IPS DF 4.7 (cell line): ENCODE measurements at regions not wholly inside any gene's neighbourhood (a gene's known extent, or its start where the extent isn't known, plus 50 kb on each side); places are given as distances from the start of the nearest gene placed in this dataset.
"Not testable (repeated sequence)": the region's sequence is repeated elsewhere in the genome, so short reads cannot be mapped to it uniquely, and the experiment has no call there.

Experiments used
- DNase-seq: peaks from one replicate; pipeline ENCODE4 v3.0.0-alpha.2; 2013; ENCODE audit warnings: low spot score; ENCODE audit errors: extremely low read depth

DNA sequence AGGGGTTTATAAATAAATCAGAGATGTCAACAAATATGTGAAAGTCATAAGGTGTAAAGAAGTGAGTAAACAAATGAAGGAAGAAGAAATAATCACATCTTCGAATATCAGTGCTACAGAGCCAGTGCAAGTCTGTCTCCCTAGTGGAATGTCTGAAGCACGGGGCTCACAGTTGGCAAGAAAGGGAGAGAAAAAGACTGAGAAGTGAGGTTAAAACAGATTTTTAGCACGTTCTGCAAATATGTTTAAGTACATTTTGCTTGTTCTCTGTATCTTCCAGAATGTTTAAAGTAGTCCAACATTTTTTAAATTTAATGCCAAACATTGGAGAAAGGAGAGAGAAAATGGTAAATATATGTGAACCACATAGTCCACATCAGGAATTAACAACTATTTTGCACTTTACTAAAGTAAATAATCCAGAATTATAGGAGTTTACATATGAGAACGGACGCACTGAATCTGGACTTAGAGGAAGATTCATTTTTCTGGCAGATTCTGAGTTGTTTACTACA is 682.4 kb downstream of the LTN1 start:
- no peak for DNase-seq

DNA sequence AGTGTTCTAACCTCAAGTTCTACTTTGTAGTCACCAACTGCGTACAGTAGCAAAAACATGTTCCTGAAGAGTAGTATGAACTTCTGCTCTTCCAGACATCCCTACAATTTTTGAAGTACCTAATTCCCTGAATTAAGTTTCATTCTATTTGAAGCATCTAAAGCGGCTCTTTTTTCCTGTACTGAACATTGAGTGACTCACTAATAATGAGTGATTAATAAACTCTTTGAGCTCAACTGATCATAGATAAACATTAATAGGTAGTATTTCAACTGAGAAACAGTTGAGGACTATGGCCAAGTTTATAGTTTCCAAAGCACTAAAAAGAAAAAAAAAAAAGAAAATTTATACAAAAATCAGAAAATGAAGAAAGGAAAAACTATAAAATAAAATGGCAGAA is 683.1 kb downstream of the LTN1 start:
- DNase-seq = no peak

DNA sequence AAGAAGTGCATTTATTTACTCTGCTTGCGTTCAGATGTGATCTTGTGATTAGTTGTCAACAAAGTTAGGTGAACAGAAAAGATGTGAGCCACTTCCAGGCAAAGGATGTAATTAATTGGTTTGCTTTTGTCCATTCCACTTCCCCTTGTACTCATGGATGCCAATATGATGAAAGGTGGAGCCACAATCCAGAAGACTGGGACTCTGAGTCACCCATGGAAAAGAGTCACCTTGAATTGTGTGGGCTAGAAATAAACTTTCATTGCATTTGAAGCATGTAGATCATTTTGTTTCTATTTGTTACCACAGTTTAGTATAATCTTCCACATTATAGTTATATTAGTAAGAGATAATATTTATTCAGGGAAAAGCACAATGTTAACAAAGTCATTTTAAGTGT is 684.2 kb downstream of the LTN1 start:
- DNase-seq = no peak

DNA sequence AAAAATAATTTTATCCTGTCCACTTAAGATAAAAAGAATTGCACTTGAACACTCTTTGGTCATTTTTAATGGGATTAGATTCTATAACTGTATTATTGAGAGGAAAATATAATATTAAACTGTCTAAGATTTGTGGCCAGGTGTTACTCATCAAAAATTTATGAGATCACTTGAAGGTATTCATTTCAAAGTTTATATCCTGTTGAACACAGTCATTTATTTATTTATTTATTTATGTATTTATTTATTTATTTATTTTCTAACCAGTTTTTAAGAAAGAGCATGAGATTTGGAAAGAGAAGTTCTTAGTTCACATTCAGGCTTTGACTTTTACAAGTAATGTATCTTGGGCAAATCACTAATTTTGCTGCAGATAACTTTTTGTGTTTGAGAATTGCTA is 692.7 kb downstream of the LTN1 start:
- no peak for DNase-seq

DNA sequence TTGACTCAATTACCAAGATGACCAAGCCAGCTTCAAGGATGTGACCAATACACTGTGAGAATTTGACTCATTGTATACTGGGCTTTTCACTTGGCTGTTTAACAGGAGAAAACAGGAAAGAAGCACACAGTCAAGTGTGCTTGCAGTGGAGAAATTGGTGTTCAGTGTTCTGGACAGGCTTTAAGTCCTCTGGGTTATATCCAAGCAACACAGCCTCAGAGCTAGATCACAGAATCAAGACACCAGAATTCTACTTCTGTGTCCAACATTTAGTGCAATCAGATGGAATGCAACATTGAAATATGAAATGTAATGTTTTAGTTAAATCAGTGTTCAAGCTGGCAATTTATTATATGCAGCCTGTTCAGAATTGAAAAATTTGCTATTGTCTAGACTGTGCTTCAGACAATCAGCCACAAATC is 694.4 kb downstream of the LTN1 start:
- DNase-seq = no peak

DNA sequence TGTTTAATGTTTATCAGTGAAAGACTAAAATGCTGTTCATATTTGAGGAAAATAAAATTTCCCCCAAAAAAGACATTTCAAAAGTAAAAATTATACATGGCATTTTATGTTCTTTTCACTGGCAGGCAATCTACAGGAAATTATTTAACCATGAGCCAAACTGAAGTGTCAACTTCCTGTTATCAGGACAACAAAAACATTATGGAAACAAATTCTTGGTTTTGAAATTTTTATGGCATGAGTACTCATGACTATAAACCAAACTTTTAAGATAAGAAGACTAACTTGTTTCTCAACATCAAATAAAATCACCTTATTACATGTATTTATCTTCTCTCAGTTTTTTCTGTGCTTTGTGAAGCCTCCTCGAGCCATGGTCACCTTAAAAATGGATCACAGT is 698.6 kb downstream of the LTN1 start:
- no peak for DNase-seq

DNA sequence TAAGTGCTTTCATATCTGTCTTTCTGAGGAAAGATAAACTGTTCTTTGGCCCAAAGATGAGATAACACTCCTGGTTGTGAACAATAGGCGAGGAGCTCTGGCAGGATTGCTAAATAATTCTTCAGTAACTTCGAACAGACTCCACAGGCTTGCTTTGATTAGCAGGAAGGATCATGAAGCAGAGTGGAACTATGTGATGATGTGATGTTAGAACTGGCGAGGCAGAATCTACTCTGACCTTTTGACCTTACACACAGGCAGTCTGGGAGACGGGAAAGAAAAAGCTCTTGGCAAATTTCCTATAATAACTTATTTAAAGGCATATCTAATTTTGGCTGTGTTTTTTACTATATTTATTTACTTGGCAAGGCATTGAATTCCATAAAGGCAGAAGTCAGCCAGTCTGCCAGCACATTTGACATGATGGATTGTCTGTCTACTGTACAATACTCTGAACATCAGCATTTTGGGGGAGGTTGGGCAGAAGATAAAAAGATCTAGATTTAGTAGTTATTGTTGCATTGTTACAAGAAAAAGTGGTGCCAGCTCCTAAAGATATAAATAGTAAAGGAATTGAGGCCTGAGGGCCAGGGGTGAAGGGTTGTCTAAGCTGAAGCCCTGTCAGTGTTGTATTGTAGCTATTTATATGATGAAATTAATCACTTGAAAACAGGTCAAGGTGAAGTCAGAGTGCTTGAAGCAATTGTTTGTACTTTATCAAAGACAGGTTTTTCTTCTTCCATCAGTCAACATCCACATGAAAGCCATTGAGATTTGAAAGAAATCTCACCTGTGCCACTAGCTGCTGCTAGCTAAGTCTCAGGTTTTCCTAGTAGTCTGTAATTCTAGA is 708.8 kb downstream of the LTN1 start:
- DNase-seq = no peak

DNA sequence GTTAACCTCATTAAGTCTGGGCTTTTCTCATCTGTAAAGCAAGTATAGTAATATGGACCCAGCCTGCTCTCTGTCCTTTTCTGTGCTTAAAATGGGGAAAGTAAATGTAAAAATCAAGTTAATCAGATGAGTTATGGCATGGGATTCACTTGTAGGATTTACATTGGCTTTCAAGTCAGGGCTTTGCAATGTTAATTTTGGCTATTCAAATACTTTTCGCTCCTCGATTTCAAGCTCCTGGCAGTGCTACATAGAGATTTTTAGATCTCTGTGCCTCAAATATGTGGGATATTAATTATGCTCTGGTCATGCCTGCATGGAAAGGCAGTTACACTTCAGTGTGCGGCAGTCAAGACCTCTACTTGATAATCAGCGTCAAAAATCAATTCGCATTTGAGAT is 709.8 kb downstream of the LTN1 start:
- no peak for DNase-seq

DNA sequence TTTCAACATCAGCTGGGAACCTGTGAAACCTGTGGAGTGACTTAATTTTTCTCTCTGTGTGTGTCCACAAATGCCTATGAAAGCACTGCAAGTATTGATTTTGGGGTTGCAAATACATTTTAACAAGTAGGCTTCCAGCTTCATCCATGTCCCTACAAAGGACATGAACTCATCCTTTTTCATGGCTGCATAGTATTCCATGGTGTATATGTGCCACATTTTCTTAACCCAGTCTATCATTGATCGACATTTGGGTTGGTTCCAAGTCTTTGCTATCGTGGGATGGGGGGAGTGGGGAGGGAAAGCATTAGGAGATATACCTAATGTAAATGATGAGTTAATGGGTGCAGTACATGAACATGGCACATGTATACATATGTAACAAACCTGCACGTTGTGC is 711.3 kb downstream of the LTN1 start:
- not testable (repeated sequence) for DNase-seq

DNA sequence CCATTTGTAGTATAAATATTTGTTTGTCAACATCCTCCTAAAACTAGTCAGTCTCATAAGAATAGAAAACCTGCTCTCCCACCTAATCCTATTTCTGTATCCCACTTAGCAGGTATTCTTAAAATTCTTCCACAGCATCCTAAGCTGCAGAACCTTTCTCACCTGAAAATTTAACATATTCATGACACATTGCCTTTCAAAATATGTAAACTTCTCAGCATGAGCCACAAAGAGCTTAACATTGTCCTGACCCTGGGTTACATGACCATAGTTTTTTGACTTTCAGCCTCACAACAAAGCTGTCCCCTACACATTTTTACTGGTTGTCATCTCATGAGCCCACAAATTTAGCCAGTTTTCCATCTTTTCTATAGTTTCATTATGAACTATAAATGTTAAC is 712.1 kb downstream of the LTN1 start:
- DNase-seq = no peak

DNA sequence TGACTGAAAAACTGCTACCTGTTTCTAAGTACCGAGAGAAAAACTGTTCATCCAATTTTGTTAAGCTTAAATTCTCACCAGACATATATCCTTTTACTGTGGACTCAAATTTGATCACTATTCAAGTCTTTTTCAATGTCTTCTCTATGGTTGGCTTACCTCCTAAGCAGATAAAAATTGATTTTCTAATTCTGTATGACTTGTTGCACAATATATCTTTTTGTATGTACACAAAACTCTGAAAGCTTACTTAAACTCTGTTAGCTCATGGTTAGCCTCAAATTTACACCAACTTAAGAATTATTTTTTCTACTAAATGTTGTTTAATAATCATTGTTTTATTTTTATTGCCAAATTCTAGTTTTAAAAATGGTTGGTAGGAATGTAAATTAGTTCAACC is 715.4 kb downstream of the LTN1 start:
- DNase-seq = no peak

DNA sequence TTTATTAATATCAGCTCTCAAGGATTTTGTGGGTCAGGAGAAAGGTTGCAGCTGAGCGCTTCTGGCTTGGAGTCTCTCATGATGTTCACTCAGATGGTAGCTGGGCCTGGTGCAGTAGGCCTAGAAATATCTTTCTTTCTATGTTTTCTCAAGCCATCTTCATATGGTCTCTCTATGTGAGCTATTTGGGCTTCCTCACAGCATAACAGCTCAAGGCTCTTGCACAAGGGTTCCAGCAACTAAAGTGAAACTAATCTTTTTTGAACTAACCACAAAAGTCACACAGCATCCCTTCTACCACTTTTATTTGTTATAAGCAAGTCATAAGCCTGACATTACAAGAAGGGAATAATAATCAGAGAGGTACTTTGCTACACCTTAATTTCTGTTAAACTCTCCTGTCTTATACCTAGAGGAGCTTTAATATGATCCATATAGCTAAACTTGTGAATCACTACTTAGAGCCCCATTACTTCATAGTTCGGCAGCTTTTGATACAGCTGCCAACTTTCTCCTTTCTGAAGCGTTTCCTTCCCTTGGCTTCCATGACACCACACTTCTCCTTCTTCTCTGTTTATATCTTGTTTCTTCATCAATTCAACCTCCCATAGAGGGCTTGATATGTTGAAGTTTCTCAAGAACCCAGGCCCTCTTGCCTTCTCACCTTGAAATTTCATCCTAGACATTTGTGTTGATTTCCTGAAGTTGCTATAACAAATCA is 720.2 kb downstream of the LTN1 start:
- DNase-seq = no peak

DNA sequence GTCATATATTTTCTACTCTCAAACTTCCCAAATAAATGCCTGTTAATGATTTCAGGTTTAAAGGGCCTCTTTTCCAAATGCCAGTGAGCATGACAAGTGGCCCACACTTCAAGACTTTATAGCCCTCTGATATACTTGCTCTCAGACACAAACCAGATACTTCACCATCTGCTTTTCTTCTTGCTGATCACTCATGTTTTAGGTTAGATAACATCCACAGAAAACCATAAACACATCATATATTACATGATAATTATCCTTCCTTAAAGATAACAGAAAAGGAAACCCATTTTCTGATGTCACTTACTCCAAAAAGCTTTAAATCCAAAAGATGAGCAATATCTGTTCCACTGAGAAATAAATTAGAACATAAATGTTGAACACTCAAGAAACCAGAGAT is 723.5 kb downstream of the LTN1 start:
- DNase-seq = no peak

DNA sequence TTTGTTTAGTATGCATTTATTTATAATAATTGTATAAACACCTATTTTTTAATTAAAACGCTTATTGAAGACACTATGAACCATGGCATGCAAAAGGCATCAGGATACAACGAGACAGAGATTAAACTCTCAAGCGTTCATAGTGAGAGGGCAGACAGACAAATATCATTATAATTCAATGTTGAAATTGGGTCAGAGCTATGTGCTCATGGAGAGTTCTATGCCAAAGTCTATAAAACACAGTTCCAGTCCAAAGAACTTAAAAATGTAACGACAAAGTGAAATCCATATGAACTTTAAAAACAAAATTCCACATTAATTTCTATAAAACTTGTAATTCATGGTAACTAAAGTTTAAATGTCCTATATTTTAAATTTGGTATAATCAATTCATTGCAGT is 724.0 kb downstream of the LTN1 start:
- no peak for DNase-seq

DNA sequence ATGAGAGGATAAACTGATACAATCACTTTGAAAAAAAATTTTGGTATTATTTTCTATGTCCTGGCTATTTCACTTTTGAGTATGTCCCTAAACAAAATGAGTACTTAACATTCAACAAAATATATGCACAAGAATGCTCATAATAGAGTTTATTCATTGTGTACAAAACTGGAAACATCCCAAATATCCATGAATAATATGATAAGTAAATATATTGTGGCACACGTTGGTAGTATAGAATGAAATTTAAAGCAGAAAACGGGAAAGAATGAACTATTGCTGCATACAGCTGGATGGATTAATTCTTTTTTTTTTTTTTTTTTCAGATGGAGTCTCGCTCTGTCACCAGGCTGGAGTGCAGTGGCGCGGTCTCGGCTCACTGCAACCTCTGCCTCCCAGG is 725.2 kb downstream of the LTN1 start:
- DNase-seq = no peak

DNA sequence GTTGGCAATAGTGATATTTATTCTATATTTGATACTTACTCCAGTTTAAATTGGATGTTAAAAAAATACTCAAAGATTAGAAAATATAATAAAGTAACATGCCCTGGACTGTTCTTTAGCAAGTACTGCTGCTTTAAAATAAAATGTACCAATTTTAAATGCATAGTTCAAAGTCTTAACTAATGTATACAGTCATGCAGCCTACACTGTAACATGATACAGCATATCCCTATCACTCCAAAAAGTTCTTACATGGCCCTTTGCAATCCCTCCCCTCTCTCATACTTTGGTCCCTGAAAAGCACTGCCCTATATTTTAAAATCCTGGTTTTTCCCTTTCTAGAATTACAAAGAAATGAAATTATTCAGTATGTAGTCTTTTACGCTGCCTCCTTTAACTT is 726.6 kb downstream of the LTN1 start:
- no peak for DNase-seq

DNA sequence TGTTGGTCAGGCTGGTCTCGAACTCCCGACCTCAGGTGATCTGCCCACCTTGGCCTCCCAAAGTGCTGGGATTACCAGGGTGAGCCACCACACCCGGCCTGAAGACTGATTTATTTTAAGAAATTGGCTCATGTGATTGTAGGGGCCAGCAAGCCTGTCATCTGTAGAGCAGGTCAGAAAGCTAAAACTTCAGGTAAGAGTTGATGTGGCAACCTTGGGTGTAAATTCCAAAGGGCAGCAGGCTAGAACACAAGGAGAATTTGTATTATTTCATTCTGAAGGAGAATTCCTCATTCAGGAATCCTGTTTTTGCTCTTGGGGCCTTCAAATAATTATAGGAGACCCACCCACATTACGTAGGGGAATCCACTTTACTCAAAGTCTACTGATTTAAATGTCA is 728.7 kb downstream of the LTN1 start:
- no peak for DNase-seq

DNA sequence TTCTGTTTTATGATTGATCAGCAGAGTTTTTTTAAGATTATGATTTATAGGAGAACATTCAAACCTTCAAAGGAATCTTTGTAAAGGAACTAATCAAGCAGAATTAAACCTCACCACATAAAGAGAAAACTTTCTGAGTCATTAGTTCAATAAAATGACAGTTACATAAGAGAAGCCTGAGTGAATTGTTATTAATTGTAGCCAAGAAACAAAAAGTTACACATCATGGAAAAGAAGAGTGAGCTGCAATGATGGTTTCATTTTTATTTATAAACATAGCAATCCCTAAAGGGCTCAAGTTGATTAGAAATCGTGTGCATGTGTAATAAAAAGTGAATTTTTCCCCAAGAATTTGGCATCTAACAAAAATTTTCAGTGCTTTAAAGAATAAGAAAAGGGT is 731.4 kb downstream of the LTN1 start:
- DNase-seq = no peak

DNA sequence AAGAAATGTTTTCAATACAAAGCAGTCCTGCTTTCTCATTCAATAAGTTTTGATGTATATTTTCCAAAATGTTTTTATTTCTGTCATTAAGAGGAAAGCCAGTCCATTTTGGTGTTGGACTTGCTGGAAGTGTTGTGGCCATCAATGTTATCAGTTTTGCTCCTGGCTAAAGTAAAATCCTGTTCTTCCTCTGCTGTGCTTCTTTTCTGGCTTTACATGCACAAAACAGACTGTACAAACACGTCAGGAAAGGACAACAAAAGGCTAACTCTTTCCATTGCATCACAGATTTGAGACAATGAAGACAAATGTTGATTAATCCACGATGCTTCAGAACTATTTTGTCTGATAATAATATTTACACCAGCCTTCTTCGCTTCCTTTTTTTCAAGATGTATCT is 735.4 kb downstream of the LTN1 start:
- no peak for DNase-seq

DNA sequence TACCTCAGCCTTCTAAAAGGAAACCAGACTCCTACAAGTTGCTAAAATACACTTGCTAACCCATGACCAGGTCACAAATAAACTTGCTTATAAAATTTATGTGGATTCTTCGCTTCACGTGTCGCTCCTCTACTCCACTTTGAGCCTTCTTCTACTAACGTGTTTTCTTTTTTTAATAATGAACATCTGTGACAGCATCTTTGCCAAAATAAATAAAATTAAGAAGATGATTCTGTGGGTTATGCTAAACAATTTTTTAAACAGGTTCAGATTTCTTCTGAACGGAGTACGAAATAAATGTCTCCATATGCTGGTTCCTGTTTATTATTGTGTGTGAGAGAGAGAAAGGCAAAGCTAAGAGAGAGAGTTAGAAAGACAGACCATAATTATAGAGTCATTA is 735.8 kb downstream of the LTN1 start:
- no peak for DNase-seq

DNA sequence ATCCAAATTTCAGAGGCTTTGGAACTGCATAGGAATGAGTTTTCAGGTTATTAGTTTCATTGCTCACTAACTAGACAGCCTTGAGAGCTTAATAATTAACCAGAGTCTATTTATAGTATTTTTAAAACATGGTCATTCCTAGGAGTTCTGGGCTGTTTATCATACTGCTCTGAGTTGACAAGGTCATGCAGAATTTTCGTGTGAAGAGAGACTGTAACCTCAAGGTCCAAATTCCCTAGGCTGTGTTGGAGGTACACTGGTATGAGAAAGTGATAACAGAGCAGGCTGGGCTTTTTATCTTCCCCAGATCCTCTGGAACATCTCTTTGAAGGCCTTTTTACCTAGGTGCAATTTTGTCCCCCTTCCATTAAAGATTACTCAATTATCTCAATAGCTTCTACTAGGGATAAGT is 736.3 kb downstream of the LTN1 start:
- DNase-seq = no peak

DNA sequence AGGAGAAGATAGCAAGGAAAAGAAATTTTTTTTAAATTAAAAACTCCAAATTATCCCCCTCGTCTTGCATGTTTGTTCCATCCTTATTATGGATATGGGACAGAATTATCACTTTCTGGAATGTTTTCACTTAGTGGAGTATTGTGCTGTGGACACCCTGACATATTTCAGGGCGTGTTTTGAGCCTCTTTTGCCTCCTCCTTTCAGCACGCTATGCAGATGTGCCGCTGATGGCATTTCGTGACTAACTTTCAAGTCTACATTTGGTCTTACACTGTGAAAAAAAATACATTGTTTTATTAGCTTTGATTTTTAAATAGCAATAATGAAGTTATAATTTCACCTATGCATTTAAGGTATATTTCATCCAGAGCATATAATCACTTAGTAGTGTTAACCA is 738.7 kb downstream of the LTN1 start:
- no peak for DNase-seq

DNA sequence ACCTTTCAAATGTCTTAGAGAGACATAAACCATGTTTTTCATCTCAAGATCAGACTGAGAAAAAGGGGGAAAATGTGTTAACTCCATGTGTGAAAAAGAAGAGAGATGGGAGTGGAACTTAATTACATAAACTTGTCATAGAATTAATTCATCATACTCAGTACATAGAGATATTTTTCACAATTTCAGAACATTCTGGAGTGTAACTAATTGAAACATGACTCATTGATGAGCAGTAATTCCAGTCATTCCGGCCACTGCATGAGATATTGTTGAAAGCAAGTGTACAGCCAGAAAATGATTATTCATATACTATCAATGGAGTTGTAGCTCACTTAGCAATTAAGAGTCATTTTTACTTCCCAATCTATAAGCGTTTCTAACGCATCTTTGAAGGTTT is 739.3 kb downstream of the LTN1 start:
- no peak for DNase-seq
